Mesenchymal stem cell (in vitro differentiated cells and primary cell): ENCODE measurements at regions not wholly inside any gene's neighbourhood (a gene's known extent, or its start where the extent isn't known, plus 50 kb on each side); places are given as distances from the start of the nearest gene placed in this dataset.

Experiments
- DNase-seq: peaks from one replicate; pipeline ENCODE4 v3.0.0-alpha.2; 2013
- H2AFZ ChIP-seq: one replicate; pipeline ENCODE4 v1.6.1; 2013; ENCODE audit warnings: low read depth, mild to moderate bottlenecking, control low read depth, inconsistent platforms, low read length, moderate library complexity
- H2AK5ac ChIP-seq: 2 replicates; pipeline ENCODE4 v1.6.1; 2013; ENCODE audit warnings: low read length, moderate library complexity, mild to moderate bottlenecking, inconsistent platforms; ENCODE audit not compliant: severe bottlenecking
- H2BK120ac ChIP-seq: one replicate; pipeline ENCODE4 v1.6.1; 2013; ENCODE audit warnings: low read depth, mild to moderate bottlenecking, inconsistent platforms, low read length, moderate library complexity
- H2BK12ac ChIP-seq, 2 experiments: one replicate each; pipeline ENCODE4 v1.6.1; 2013; ENCODE audit warnings: inconsistent platforms in 2 of 2, low read length in 2 of 2, mild to moderate bottlenecking in 2 of 2, moderate library complexity in 2 of 2, control low read depth in 1 of 2
- H2BK15ac ChIP-seq: one replicate; pipeline ENCODE4 v1.6.1; 2013; ENCODE audit warnings: mild to moderate bottlenecking, low read depth, inconsistent platforms; ENCODE audit not compliant: poor library complexity, severe bottlenecking
- H2BK5ac ChIP-seq: 2 replicates; pipeline ENCODE4 v1.6.1; 2013; ENCODE audit warnings: low read depth, mild to moderate bottlenecking, low read length, control low read depth, inconsistent platforms; ENCODE audit not compliant: poor library complexity, severe bottlenecking
- H3K14ac ChIP-seq, 2 experiments: one replicate each; pipeline ENCODE4 v1.6.1; 2013; ENCODE audit warnings: inconsistent platforms in 2 of 2, low read length in 2 of 2, control low read depth in 1 of 2, mild to moderate bottlenecking in 1 of 2, moderate library complexity in 1 of 2
- H3K18ac ChIP-seq, 2 experiments: one replicate each; pipeline ENCODE4 v1.6.1; 2013; ENCODE audit warnings: inconsistent platforms in 2 of 2, low read length in 2 of 2, control low read depth in 1 of 2, low read depth in 1 of 2, mild to moderate bottlenecking in 1 of 2
- H3K23ac ChIP-seq, 2 experiments: one replicate each; pipeline ENCODE4 v1.6.1; 2013; ENCODE audit warnings: inconsistent platforms in 2 of 2, low read length in 2 of 2, mild to moderate bottlenecking in 2 of 2, moderate library complexity in 2 of 2, control low read depth in 1 of 2
- H3K27ac ChIP-seq: 2 replicates; pipeline ENCODE4 v1.5.1; 2013; ENCODE audit warnings: mild to moderate bottlenecking, moderate library complexity, low read length, control low read depth, inconsistent platforms; ENCODE audit not compliant: poor library complexity, severe bottlenecking
- H3K27me3 ChIP-seq, 2 experiments: 2 replicates each; pipeline versions ENCODE4 v1.6.1 to v1.7.0; 2013; ENCODE audit warnings: low read length in 2 of 2, mild to moderate bottlenecking in 2 of 2, moderate library complexity in 2 of 2, control low read depth in 1 of 2, inconsistent platforms in 1 of 2; ENCODE audit not compliant: control insufficient read depth in 1 of 2, insufficient read depth in 1 of 2
- H3K36me3 ChIP-seq, 2 experiments: 2 replicates each; pipeline versions ENCODE4 v1.6.1 to v1.7.0; 2013; ENCODE audit warnings: low read length in 2 of 2, control low read depth in 1 of 2, inconsistent platforms in 1 of 2, low read depth in 1 of 2, mild to moderate bottlenecking in 1 of 2; ENCODE audit not compliant: insufficient read depth in 2 of 2, control insufficient read depth in 1 of 2
- H3K4ac ChIP-seq, 2 experiments: one replicate each; pipeline ENCODE4 v1.6.1; 2013; ENCODE audit warnings: inconsistent platforms in 2 of 2, low read length in 2 of 2, mild to moderate bottlenecking in 2 of 2, moderate library complexity in 2 of 2, control low read depth in 1 of 2, low read depth in 1 of 2
- H3K4me1 ChIP-seq: 2 replicates; pipeline ENCODE4 v1.6.1; 2013; ENCODE audit warnings: low read depth, low read length, control low read depth; ENCODE audit not compliant: control insufficient read depth, insufficient read depth
- H3K4me2 ChIP-seq: 2 replicates; pipeline ENCODE4 v1.6.1; 2013; ENCODE audit warnings: low read length, mild to moderate bottlenecking, inconsistent platforms; ENCODE audit not compliant: poor library complexity, severe bottlenecking
- H3K4me3 ChIP-seq, 2 experiments: 2 replicates each; pipeline versions ENCODE4 v1.5.1 to v1.7.0; 2013; ENCODE audit warnings: low read length in 2 of 2, mild to moderate bottlenecking in 2 of 2, control low read depth in 1 of 2, low read depth in 1 of 2; ENCODE audit not compliant: insufficient read depth in 1 of 2
- H3K79me1 ChIP-seq: replicated peaks from 2 replicates; pipeline ENCODE4 v1.6.1; 2013; ENCODE audit warnings: mild to moderate bottlenecking, control low read depth, low read length, inconsistent platforms; ENCODE audit not compliant: poor library complexity, severe bottlenecking
- H3K9ac ChIP-seq: 2 replicates; pipeline ENCODE4 v1.7.0; 2013; ENCODE audit warnings: mild to moderate bottlenecking, low read length, moderate library complexity
- H3K9me3 ChIP-seq: 2 replicates; pipeline ENCODE4 v1.7.0; 2013; ENCODE audit warnings: mild to moderate bottlenecking, low read length; ENCODE audit not compliant: control insufficient read depth
- H4K8ac ChIP-seq: one replicate; pipeline ENCODE4 v1.6.1; 2013; ENCODE audit warnings: inconsistent platforms, mild to moderate bottlenecking, low read length, moderate library complexity
- H4K91ac ChIP-seq: one replicate; pipeline ENCODE4 v1.6.1; 2013; ENCODE audit warnings: mild to moderate bottlenecking, low read length, inconsistent platforms
- WGBS: methylation state at CpG from one replicate; pipeline ENCODE4 v1.1.7; 2013; ENCODE audit warnings: mixed read lengths; 5-methylcytosine and 5-hydroxymethylcytosine counted together

DNA sequence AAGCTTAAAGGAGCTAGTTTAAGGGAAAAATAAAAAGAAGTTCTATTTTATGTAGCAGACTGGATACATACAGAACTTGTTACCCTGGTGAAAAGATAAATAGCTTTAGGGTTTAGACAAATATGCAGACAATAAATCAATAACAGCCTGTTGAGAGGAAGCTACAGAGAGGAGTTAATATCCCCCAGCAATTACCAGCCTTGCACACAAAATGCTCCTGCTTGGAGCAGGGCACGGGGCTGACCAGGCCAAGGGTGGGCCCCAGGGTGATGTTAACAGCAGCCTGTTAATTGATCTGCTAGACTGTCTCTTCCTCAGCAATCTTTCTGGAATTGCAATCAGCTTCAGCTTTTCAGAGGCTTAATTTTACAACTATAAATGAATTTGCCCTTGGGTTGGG lies 125.1 kb upstream of the SOX4 start:
- Histone ChIP-seq H3K23ac (no peak overlapping the region), H3K4ac (no peak overlapping the region), H3K4me2 (no peak overlapping the region), H3K9ac (no peak overlapping the region), H3K4me3 (no peak overlapping the region), H2AFZ (no peak overlapping the region), H2BK5ac (no peak overlapping the region), H2BK12ac (no peak overlapping the region), H4K91ac (no peak overlapping the region), H3K9me3 (no peaks in the 10 kb centered on the region), H3K27me3 (no peaks in the 10 kb centered on the region), H3K4me1 (no peaks in the 10 kb centered on the region), H3K18ac (no peak overlapping the region), H3K79me1 (no peaks in the 10 kb centered on the region), H2AK5ac (no peak overlapping the region), H3K27ac (no peak overlapping the region), H2BK120ac (no peak overlapping the region), H3K36me3 (no peaks in the 10 kb centered on the region), H2BK15ac (no peak overlapping the region), H4K8ac (no peak overlapping the region), H3K14ac (no peak overlapping the region)
- 11% methylated on average over 1 of the region's 1 CpG for WGBS
- DNase-seq, result no peak

GRCh38 chr6:21469213-21469612 lies 124.3 kb upstream of the SOX4 start:
- no peaks in the 10 kb centered on the region for H3K4me1 ChIP-seq
- no peak overlapping the region for H3K14ac ChIP-seq
- H3K23ac ChIP-seq, result no peak overlapping the region
- no peaks in the 10 kb centered on the region for H3K9me3 ChIP-seq
- no peak overlapping the region for H2BK120ac ChIP-seq
- no peak overlapping the region for H3K18ac ChIP-seq
- H3K4ac ChIP-seq, result no peak overlapping the region
- no peak overlapping the region for H2AFZ ChIP-seq
- H4K8ac ChIP-seq, result no peak overlapping the region
- DNase-seq, result no peak
- no peak overlapping the region for H3K4me2 ChIP-seq
- H2BK12ac ChIP-seq, result no peak overlapping the region
- no peak overlapping the region for H2AK5ac ChIP-seq
- H2BK15ac ChIP-seq, result no peak overlapping the region
- no peaks in the 10 kb centered on the region for H3K27me3 ChIP-seq
- H3K4me3 ChIP-seq, result no peak overlapping the region
- H2BK5ac ChIP-seq, result no peak overlapping the region
- WGBS, result 90% methylated on average over 3 of the region's 3 CpGs
- H3K9ac ChIP-seq, result no peak overlapping the region
- no peak overlapping the region for H4K91ac ChIP-seq
- H3K79me1 ChIP-seq, result no peaks in the 10 kb centered on the region
- no peaks in the 10 kb centered on the region for H3K36me3 ChIP-seq
- no peak overlapping the region for H3K27ac ChIP-seq

DNA sequence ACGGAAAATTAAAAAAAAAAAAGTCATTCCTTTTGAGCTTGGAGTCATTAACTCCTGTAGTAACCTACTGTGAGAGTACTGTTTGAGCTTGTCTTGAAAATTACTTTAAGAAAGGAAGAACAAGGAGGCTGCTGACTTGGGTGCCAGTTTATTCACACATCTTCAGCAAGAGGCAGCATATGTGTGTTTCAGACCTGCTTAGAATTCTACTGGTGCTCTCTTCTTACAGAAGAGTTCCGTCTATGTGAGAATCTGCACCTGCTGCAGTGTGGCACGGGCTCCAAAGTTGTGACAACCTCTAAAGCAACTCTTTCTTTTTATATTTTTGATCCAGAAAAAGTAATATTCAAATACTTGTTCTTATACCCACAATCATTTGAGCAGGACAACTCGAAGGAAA lies 117.4 kb upstream of the SOX4 start:
- H3K23ac ChIP-seq, result no peak overlapping the region
- H4K91ac ChIP-seq, result no peak overlapping the region
- no peak overlapping the region for H3K4ac ChIP-seq
- DNase-seq, result no peak
- no peak overlapping the region for H3K18ac ChIP-seq
- no peak overlapping the region for H2AK5ac ChIP-seq
- no peak overlapping the region for H3K4me2 ChIP-seq
- H3K9me3 ChIP-seq, result no peaks in the 10 kb centered on the region
- no peak overlapping the region for H2BK12ac ChIP-seq
- no peak overlapping the region for H4K8ac ChIP-seq
- no peak overlapping the region for H2BK120ac ChIP-seq
- H3K79me1 ChIP-seq, result no peaks in the 10 kb centered on the region
- 60% methylated on average over 4 of the region's 4 CpGs for WGBS
- H3K27me3 ChIP-seq, result no peaks in the 10 kb centered on the region
- H3K4me1 ChIP-seq, result no peaks in the 10 kb centered on the region
- H2AFZ ChIP-seq, result no peak overlapping the region
- H2BK5ac ChIP-seq, result no peak overlapping the region
- H3K14ac ChIP-seq, result no peak overlapping the region
- no peak overlapping the region for H3K9ac ChIP-seq
- H2BK15ac ChIP-seq, result no peak overlapping the region
- H3K27ac ChIP-seq, result no peak overlapping the region
- H3K36me3 ChIP-seq, result no peaks in the 10 kb centered on the region
- H3K4me3 ChIP-seq, result no peak overlapping the region

DNA sequence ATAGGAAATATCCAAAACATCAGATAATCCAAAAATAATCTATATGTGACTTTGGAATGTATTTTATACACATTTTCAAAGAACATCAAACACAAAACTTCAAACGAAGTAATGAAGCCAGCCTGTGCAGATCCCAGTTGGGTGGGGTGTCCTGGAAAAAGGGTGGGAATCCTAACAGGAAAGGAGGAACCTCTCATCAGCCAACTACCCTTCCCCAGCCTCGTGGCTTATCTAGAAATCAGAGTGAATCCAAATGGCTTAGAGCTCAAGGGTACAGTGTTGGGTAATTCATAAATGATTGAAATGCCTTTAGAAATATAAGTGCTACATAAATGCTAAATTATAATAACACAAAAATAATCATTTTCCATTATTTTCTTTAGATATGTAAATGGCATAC lies 115.1 kb upstream of the SOX4 start:
- H3K23ac ChIP-seq, result no peak overlapping the region
- H3K79me1 ChIP-seq, result no peaks in the 10 kb centered on the region
- no peak overlapping the region for H3K18ac ChIP-seq

More for the DNA sequence above, 115.1 kb upstream of the SOX4 start:
- Histone ChIP-seq H2BK120ac (no peak overlapping the region), H3K36me3 (no peaks in the 10 kb centered on the region), H3K14ac (no peak overlapping the region), H3K9me3 (no peaks in the 10 kb centered on the region), H2AFZ (no peak overlapping the region), H4K8ac (no peak overlapping the region), H3K9ac (peak overlapping the region; percentile 68), H3K4me1 (no peaks in the 10 kb centered on the region), H2BK12ac (no peak overlapping the region), H2BK15ac (no peak overlapping the region), H2BK5ac (no peak overlapping the region), H3K4me2 (no peak overlapping the region), H3K27ac (no peak overlapping the region), H3K4ac (no peak overlapping the region), H2AK5ac (no peak overlapping the region), H4K91ac (no peak overlapping the region), H3K4me3 (no peak overlapping the region), H3K27me3 (no peaks in the 10 kb centered on the region)
- DNase-seq, result no peak
- WGBS, result no CpG with 5 or more reads among the region's 2 CpGs
